GM21529 (cell line): ENCODE measurements at regions not wholly inside any gene's neighbourhood (a gene's known extent, or its start where the extent isn't known, plus 50 kb on each side); places are given as distances from the start of the nearest gene placed in this dataset.
"Not testable (repeated sequence)": the region's sequence is repeated elsewhere in the genome, so short reads cannot be mapped to it uniquely, and the experiment has no call there.

Experiments
- ATAC-seq: cut with Tn5 transposase; IDR thresholded peaks from one replicate; pipeline ENCODE4 v1.9.1; 2021; ENCODE audit not compliant: unreplicated experiment

DNA sequence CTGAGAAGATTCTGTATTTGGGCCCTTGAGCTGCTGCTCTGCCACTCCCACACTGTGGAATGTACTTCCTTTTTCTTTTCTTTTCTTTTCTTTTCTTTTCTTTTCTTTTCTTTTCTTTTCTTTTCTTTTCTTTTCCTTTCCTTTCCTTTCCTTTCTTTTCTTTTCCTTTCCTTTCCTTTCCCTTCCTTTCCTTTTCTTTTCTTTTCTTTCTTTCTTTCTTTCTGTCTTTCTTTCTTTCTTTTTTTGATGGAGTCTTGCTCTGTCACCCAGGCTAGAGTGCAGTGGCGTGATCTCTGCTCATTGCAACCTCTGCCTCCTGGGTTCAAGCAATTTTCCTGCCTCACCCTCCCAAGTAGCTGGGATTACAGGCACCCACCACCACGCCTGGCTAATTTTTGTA, 89.8 kb downstream of the DNAAF6 start:
- ATAC-seq = not testable (repeated sequence)

DNA sequence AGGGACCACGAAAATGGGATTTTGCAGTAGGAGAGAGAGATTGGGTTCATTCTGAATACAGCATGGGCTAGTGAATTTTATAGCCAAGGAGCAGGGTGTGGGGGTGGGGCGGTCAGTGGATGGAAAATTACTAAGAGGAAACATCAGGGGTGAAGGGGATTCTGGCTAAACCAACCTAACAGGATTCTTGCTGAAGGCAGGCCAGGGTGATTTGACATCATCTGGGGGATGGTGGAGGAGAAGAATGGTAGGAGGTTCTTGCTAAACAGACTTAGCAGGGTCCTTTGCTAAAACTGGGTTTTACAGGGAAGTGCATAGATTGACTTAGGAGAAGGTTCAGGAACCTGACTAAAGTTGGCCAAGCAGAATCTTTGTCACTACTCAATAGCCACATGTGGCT, 91.9 kb downstream of the DNAAF6 start:
- ATAC-seq = no peak

GRCh38 chrX:107301253-107301652, 94.8 kb downstream of the DNAAF6 start:
- ATAC-seq = no peak

GRCh38 chrX:107304141-107304540, 97.7 kb downstream of the DNAAF6 start:
- ATAC-seq = no peak

- ATAC-seq = no peak
These were observed 117.5 kb downstream of the DNAAF6 start for GRCh38 chrX:107323786-107324492.

DNA sequence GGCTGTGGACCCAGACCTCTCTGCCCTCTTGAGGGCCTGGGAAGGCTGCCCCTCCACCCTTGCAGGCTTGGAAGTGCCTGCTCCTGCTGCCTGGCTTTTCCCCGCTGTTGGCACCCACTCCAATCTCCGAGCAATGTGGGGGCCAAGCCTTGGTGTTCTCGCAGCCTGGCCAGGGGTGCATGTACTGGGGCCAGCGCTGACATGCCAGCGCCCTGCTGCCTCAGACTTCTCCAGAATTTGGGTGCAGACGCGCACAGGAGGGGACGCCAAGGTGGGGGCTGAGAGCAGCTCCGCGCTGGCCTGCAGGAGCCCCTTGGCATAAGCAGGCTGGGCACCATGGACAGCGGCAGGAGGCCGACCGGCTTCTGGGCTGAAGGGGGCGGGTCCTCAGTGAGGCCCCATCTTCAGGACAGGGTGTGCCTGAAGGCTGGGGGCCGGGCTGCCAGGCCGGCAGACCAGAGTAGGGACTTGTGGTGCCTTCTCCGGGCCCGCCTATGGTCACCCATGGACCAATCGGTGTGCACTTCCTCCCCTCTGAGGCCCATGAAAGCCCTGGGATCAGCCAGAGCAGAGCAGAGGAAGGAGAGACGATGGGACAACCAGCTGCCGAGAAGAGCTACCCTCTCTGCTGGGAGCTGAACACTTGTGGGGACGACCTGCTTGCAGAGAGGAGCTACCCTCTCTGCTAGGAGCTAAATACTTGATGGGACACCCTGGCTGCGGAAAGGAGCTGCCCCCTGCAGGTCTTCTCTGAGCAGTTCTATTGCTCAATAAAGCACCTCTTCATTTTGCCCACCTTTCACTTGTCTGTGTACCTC, 118.3 kb downstream of the DNAAF6 start:
- ATAC-seq = no peak

GRCh38 chrX:107325467-107325866, 119.1 kb downstream of the DNAAF6 start:
- ATAC-seq = no peak

- ATAC-seq = no peak
These were observed 101.4 kb upstream of the FRMPD3 start for GRCh38 chrX:107348051-107348450.

GRCh38 chrX:107348990-107349389, 100.5 kb upstream of the FRMPD3 start:
- ATAC-seq = no peak

DNA sequence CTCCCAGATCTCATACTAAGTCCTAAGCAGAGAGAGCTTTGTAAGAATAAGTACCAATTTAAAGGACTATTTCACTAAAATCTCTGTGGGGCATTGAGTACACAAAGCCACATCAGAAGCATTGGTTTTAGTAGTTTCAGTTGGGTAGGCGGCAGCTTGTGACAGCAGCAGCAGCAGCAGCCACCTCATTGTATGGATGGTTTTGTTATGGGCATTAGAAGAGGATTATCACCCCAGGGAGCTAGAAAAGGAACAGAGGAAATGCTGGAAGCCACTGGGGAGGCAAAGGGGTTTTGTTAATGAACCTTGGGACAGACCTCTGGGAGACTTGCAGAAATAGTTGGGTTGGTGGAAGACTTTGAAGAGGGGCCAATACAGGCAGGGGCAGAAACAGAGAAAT, 93.9 kb upstream of the FRMPD3 start:
- no peak for ATAC-seq

GRCh38 chrX:107360788-107361360, 88.6 kb upstream of the FRMPD3 start:
- no peak for ATAC-seq

- not testable (repeated sequence) for ATAC-seq
These were observed 79.3 kb upstream of the FRMPD3 start for GRCh38 chrX:107370185-107370584.

DNA sequence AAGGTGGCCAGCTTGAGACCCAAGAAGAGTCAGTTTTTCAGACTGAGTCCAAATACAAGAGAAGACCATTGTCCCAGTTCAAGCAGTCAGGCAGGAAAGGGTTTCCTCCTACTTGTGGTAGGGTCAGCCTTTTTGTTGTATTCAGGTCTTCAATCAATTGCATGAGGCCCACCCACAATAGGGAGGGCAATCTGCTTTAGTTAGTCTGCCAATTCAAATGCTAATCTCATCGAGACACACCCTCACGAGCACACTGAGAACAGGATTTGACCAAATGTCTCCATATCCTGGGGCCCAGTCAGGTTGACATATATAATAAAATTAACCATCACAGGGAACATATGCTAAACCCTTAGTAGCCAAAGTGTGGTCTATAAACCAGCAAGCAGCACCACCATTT, 75.3 kb upstream of the FRMPD3 start:
- no peak for ATAC-seq

DNA sequence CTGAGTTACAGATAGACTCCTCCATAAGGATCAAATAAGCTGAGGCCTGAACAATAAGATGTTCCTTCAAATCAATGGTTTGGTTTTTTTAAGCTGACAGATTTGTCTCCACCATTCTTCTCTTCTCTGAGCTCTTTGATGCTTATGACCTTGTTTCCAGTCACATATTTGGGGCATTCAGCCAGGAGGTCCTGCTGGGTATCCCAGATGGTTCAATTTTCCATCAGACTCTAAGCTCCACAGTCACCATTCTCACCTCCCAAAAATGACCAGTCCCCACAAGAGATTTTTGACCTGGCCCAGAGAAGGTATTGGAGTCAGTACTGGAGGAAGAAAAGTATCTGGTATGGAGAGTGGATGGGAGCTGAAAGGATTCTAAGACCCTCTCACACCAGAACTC, 74.6 kb upstream of the FRMPD3 start:
- ATAC-seq = no peak

- ATAC-seq = not testable (repeated sequence)
These were observed 73.3 kb upstream of the FRMPD3 start for GRCh38 chrX:107376186-107376585.

GRCh38 chrX:107384397-107385105, 64.9 kb upstream of the FRMPD3 start:
- ATAC-seq = no peak

GRCh38 chrX:107389726-107390125, 59.7 kb upstream of the FRMPD3 start:
- no peak for ATAC-seq

GRCh38 chrX:107393656-107394055, 55.8 kb upstream of the FRMPD3 start:
- not testable (repeated sequence) for ATAC-seq

- ATAC-seq = no peak
These were observed 53.2 kb upstream of the FRMPD3 start for GRCh38 chrX:107396235-107396634.

DNA sequence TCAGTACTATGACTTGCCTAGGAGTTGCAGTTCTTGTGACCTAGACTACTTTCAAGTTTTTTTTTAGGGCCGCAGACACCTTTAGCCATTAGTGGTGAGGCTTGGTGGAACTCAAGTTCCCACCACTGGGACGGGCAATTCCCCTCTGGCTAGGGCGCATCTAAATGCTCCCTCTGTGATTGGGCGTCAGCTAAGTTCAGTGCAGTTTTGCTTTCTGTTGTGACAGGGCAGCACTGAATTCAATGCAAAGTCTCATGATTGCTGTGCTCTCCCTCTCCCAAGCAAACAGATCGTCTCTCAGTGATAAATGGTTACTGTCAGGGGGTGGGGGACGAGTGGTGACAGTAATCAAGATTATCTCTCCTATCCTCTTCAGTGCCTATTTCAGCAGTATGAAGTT, 52.7 kb upstream of the FRMPD3 start:
- no peak for ATAC-seq

DNA sequence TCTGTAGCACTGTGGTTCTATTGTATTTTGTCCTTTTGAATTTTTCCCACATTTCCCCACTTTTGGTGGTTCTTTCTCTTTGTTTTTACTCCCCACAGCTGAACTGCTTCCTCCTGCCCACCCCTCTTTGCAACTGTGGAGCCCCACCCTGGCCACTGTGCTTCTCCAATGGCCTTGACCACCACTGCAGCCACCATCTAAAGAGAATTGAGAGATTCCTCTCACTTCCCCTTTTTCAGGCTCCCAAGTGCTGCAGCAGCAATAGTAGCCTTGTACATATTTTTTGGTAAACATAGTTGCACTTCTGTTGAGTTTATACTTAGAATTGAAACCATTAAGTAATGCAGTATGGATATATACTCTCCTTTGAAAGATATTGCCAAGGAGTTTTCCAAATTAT, 51.3 kb upstream of the FRMPD3 start:
- ATAC-seq = peak; percentile 79
